ENCODE measurements at regions not wholly inside any gene's neighbourhood (a gene's known extent, or its start where the extent isn't known, plus 50 kb on each side); places are given as distances from the start of the nearest gene placed in this dataset.

- 22% methylated on average over 9 of the region's 9 CpGs for WGBS, 2 experiments (ENCODE audit: low coverage in 1 of 2, low lambda C conversion rate in 2 of 2, missing lambda C conversion rate in 2 of 2)
- no peak for TF ChIP-seq EZH2 (IDR thresholded peaks at IDR 0.05; ENCODE audit: insufficient read depth, poor library complexity, severe bottlenecking)
- no peak for TF ChIP-seq EZH2phosphoT487 (IDR thresholded peaks at IDR 0.05; ENCODE audit: insufficient read depth, low read depth)
Observed at GRCh38 chr1:55428944-55429931, 214.1 kb upstream of the USP24 start.

DNA sequence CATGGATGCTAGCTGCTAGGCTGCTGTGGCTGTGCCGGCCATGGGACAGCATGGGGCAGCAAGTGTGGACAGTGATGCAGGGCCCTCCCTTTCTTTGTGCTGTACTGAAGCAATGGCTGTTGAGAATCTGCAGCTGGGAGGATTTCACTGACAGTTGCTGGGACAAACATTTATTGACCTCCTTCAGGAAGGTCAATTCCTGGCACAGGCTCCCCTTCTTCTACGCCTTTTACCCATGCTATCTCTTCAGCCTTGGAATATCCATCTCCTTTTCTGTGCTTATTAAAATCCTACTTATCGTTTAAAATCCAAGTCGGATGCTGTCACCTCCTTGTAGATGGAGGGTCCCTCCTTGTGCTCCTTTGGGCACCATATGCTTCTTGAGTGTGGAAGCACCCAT is 213.1 kb upstream of the USP24 start:
- Histone ChIP-seq H3F3A (ENCODE audit: insufficient read depth) (peaks cover 20% of the 10 kb centered on the region), H3K9me2 (ENCODE audit: insufficient read depth) (no peaks in the 10 kb centered on the region), H3K79me2 (ENCODE audit: insufficient read depth) (no peaks in the 10 kb centered on the region), H4K20me1 (ENCODE audit: insufficient read depth) (no peaks in the 10 kb centered on the region), H2AFZ (no peak overlapping the region), H3K9me3 (ENCODE audit: low read depth) (no peaks in the 10 kb centered on the region), H3K4me1 (ENCODE audit: insufficient read depth) (peaks cover 34% of the 10 kb centered on the region), H3K36me3 (ENCODE audit: low read depth) (no peaks in the 10 kb centered on the region), H3K27me3 (replicated peaks; ENCODE audit: insufficient read depth) (no peaks in the 10 kb centered on the region), H3K27ac (peak overlapping the region; percentile 66; the same call in 1 of the 2 replicates), H3K4me2 (ENCODE audit: unreplicated experiment) (no peak overlapping the region), H3K9ac (no peak overlapping the region), H3K4me3 (no peak overlapping the region)
- TF ChIP-seq EZH2 (IDR thresholded peaks at IDR 0.05; ENCODE audit: insufficient read depth, poor library complexity, severe bottlenecking) (no peak), EZH2phosphoT487 (IDR thresholded peaks at IDR 0.05; ENCODE audit: insufficient read depth, low read depth) (no peak)
- DNase-seq = no peak
- WGBS, 2 experiments (ENCODE audit: low coverage in 1 of 2, low lambda C conversion rate in 2 of 2, missing lambda C conversion rate in 2 of 2) = 89 to 92% methylated on average over 4 of the region's 4 CpGs
- in situ Hi-C loops (cut with MboI) = no loop called here

More at GRCh38 chr1:55428944-55429931, 214.1 kb upstream of the USP24 start:
- Histone ChIP-seq H3K27ac (peak overlapping the region; percentile 66), H3K9me3 (ENCODE audit: low read depth) (no peaks in the 10 kb centered on the region), H3K79me2 (ENCODE audit: insufficient read depth) (no peaks in the 10 kb centered on the region), H3K27me3 (replicated peaks; ENCODE audit: insufficient read depth) (no peaks in the 10 kb centered on the region), H3K9me2 (ENCODE audit: insufficient read depth) (no peaks in the 10 kb centered on the region), H2AFZ (peak overlapping the region; percentile 50; the same call in 1 of the 2 replicates), H4K20me1 (ENCODE audit: insufficient read depth) (no peaks in the 10 kb centered on the region), H3K9ac (no peak overlapping the region), H3K4me3 (peak overlapping the region; percentile 30), H3K36me3 (ENCODE audit: low read depth) (no peaks in the 10 kb centered on the region), H3K4me2 (ENCODE audit: unreplicated experiment) (peak overlapping the region; percentile 59), H3F3A (ENCODE audit: insufficient read depth) (peaks cover 20% of the 10 kb centered on the region), H3K4me1 (ENCODE audit: insufficient read depth) (peaks cover 34% of the 10 kb centered on the region)
- in situ Hi-C loops (cut with MboI) = no loop called here
- peak; percentile 95 for DNase-seq

DNA sequence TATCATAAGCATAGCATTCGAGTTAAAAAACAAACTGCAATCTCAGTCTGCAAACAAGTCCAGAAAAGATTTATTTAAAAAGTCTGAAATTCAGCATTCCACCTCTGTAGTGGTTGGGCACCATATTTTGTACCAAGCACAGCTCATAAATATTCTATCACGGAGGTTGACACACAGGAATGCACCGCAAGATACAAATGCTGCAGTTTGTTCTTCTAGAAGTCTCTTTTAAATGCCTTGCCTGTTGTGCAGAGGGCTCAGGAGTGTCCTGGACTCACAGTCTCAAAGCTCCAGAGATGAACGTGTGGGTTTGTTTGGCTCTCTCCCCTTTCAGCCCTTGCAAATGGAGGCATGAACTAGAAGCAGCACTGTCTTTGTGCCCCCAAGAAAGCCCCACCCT is 212.4 kb upstream of the USP24 start:
- Histone ChIP-seq H3F3A (ENCODE audit: insufficient read depth) (peaks cover 20% of the 10 kb centered on the region), H3K27ac (no peak overlapping the region), H3K9me3 (ENCODE audit: low read depth) (no peaks in the 10 kb centered on the region), H4K20me1 (ENCODE audit: insufficient read depth) (no peaks in the 10 kb centered on the region), H3K79me2 (ENCODE audit: insufficient read depth) (no peaks in the 10 kb centered on the region), H3K4me2 (ENCODE audit: unreplicated experiment) (no peak overlapping the region), H3K36me3 (ENCODE audit: low read depth) (no peaks in the 10 kb centered on the region), H2AFZ (no peak overlapping the region), H3K9ac (no peak overlapping the region), H3K9me2 (ENCODE audit: insufficient read depth) (no peaks in the 10 kb centered on the region), H3K4me1 (ENCODE audit: insufficient read depth) (peaks cover 34% of the 10 kb centered on the region), H3K4me3 (no peak overlapping the region), H3K27me3 (replicated peaks; ENCODE audit: insufficient read depth) (no peaks in the 10 kb centered on the region)
- WGBS, 2 experiments (ENCODE audit: low coverage in 1 of 2, low lambda C conversion rate in 2 of 2, missing lambda C conversion rate in 2 of 2) = 66 to 69% methylated on average over 4 of the region's 4 CpGs
- DNase-seq = no peak
- no peak for TF ChIP-seq EZH2phosphoT487 (IDR thresholded peaks at IDR 0.05; ENCODE audit: insufficient read depth, low read depth)
- in situ Hi-C loops (cut with MboI) = no loop called here

DNA sequence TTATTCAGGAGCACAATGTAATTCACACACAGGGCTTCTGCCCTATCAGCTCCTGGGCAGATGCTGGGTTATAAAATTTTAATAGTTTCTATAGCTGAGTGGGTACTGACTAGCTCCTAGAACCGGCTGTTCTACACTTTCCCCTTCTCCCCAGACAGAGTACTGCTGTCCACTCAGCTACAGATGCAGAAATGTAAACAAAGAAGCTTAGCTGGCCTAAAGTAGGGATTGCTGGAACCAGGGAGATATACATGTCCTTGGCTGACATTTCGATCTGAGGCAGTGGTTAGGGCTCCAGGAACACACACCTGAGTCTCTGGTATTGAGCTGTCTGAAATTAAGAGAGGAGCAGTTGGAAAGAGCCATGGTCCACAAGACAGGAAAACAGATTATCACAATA is 211.5 kb upstream of the USP24 start:
- no peak for DNase-seq

More for the DNA sequence above, 211.5 kb upstream of the USP24 start:
- peaks cover 34% of the 10 kb centered on the region for H3K4me1 ChIP-seq (ENCODE audit: insufficient read depth)
- no peak overlapping the region for H3K27ac ChIP-seq
- H3K4me2 ChIP-seq (ENCODE audit: unreplicated experiment) = no peak overlapping the region
- H2AFZ ChIP-seq = no peak overlapping the region
- H3K79me2 ChIP-seq (ENCODE audit: insufficient read depth) = no peaks in the 10 kb centered on the region
- no peaks in the 10 kb centered on the region for H4K20me1 ChIP-seq (ENCODE audit: insufficient read depth)
- WGBS, 2 experiments (ENCODE audit: low coverage in 1 of 2, low lambda C conversion rate in 2 of 2, missing lambda C conversion rate in 2 of 2) = 84% methylated on average over 2 of the region's 2 CpGs
- peaks cover 20% of the 10 kb centered on the region for H3F3A ChIP-seq (ENCODE audit: insufficient read depth)
- TF ChIP-seq EZH2phosphoT487 (IDR thresholded peaks at IDR 0.05; ENCODE audit: insufficient read depth, low read depth) (no peak), EZH2 (IDR thresholded peaks at IDR 0.05; ENCODE audit: insufficient read depth, poor library complexity, severe bottlenecking) (no peak)
- H3K27me3 ChIP-seq (replicated peaks; ENCODE audit: insufficient read depth) = no peaks in the 10 kb centered on the region
- H3K9ac ChIP-seq = no peak overlapping the region
- in situ Hi-C loops (cut with MboI) = no loop called here
- H3K36me3 ChIP-seq (ENCODE audit: low read depth) = no peaks in the 10 kb centered on the region
- no peaks in the 10 kb centered on the region for H3K9me2 ChIP-seq (ENCODE audit: insufficient read depth)
- no peaks in the 10 kb centered on the region for H3K9me3 ChIP-seq (ENCODE audit: low read depth)
- no peak overlapping the region for H3K4me3 ChIP-seq
